ENCODE measurements at regions not wholly inside any gene's neighbourhood (a gene's known extent, or its start where the extent isn't known, plus 50 kb on each side); places are given as distances from the start of the nearest gene placed in this dataset.
"Not testable (repeated sequence)": the region's sequence is repeated elsewhere in the genome, so short reads cannot be mapped to it uniquely, and the experiment has no call there.

DNA sequence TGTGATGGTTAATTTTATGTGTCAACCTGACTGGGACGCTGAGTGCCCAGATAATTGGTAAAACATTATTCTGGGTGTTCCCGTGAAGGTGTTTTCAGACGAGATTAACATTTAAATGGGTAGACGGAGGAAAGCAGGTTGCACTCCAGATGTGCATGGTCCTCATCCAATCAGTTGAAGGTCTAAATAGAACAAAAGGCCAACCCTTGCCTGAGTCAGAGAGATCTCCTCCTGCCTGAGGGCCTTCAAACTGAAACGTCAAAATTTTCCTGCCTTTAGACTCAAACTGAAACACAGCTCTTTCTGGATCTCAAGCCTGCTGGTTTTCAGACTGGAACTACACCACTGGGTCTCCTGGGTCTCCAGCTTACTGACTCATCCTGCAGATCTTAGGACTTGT lies 73.5 kb downstream of the NPIPA8 start:
- not testable (repeated sequence) for DNase-seq (ENCODE audit: low read depth)

DNA sequence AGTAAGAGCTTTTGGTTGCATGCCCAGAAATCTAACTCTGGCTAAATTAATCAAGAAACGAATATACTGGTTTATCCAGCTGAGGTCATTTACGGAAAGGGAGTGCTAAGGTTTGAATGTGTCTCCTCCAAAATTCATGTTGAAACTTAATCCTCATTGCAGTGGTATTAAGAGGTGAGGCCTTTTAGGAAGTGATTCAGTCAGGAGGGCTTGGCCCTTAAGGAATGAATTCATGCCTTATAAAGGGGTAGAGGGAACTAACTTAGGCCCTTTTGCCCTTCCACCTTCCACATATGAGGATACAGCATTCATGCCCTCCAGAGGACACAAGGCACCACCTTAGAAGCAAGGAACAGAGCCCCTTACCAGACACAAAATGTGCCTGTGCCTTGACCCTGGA lies 74.7 kb downstream of the NPIPA8 start:
- not testable (repeated sequence) for DNase-seq (ENCODE audit: low read depth)

DNA sequence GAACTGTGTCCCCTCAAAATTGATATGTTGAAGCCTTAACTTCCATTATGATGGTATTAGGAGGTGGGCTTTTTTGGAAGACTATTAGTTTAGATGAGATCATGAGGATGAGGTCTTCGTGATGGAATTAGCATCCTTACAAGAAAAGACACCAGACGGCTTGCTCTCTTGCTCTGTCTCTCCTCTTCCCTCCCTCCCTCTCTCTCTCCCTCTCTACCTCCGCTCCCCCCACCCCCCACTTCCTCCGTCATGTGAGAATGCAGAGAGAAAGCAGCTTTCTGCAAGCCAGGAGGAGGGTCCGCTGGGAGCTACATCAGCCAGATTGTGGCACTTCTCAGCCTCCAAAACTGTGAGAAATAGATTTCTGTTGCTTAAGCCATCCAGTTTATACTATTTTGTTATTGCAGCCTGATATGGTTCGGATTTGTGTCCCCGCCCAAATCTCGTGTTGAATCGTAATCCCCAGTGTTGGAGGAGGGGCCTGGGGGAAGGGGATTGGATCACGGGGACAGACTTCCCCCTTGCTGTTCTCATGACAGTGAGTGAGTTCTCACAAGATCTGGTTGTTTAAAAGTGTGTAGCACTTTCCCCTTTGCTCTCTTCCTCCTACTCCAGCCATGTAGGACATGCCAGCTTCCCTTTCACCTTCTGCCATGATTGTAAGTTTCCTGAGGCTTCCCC lies 76.9 kb downstream of the NPIPA8 start:
- not testable (repeated sequence) for DNase-seq (ENCODE audit: low read depth)

- not testable (repeated sequence) for DNase-seq (ENCODE audit: low read depth)
These were observed 83.6 kb downstream of the NPIPA8 start for GRCh38 chr16:18252943-18253342.

GRCh38 chr16:18230505-18230904 lies 106.0 kb downstream of the NPIPA8 start:
- DNase-seq (ENCODE audit: low read depth): not testable (repeated sequence)

DNA sequence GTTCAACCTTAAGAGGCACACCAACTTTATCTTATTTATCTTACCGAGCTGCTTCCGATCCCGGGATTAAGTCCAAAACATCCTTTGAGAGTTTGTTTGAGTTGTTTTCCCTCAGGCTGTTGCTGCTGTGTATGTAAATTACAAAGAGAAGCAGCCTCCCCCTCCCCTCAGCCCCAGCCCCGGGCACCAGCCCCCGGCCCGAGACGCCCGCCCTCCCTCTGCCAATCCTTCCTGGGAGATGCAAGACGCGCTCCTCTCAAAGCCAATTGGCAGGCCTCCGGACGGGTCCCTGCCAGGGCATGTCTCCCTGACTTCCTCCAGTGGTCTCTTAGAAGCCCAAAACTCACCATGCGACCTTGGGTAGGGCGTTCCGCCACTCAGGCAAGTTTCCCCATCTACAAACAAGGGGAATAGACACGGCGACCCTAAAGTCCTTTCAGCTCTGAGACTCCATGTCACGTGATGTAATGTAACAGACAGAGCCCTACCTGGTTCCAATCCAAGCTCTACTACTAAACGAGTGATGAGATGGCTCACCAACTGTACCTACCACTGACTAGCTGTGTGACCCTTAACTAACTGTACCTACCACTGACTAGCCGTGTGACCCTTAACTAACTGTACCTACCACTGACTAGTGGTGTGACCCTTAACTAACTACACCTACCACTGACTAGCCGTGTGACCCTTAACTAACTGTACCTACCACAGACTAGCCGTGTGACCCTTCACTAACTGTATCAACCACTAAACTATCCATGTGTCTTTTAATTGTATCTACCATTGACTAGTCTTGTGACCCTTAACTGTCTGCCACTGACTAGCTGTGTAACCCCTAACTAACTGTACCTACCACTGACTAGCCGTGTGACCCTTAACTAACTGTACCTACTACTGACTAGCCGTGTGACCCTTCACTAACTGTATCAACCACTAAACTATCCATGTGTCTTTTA lies 114.2 kb downstream of the NPIPA8 start:
- DNase-seq (ENCODE audit: low read depth): not testable (repeated sequence)

- not testable (repeated sequence) for DNase-seq (ENCODE audit: low read depth)
These were observed 118.8 kb downstream of the NPIPA8 start for GRCh38 chr16:18217741-18218140.

GRCh38 chr16:18216814-18217213 lies 119.7 kb downstream of the NPIPA8 start:
- DNase-seq (ENCODE audit: low read depth): not testable (repeated sequence)

GRCh38 chr16:18213810-18214209 lies 122.7 kb downstream of the NPIPA8 start:
- DNase-seq (ENCODE audit: low read depth): not testable (repeated sequence)

- DNase-seq (ENCODE audit: low read depth): not testable (repeated sequence)
These were observed 125.0 kb downstream of the NPIPA8 start for GRCh38 chr16:18211505-18211904.

GRCh38 chr16:18204786-18205185 lies 131.8 kb downstream of the NPIPA8 start:
- DNase-seq (ENCODE audit: low read depth): not testable (repeated sequence)

GRCh38 chr16:18204309-18204708 lies 132.2 kb downstream of the NPIPA8 start:
- DNase-seq (ENCODE audit: low read depth): not testable (repeated sequence)

- DNase-seq (ENCODE audit: low read depth): not testable (repeated sequence)
These were observed 135.0 kb downstream of the NPIPA8 start for GRCh38 chr16:18201511-18201910.

GRCh38 chr16:18192389-18192788 lies 144.1 kb downstream of the NPIPA8 start:
- not testable (repeated sequence) for DNase-seq (ENCODE audit: low read depth)

GRCh38 chr16:18190179-18190578 lies 146.4 kb downstream of the NPIPA8 start:
- not testable (repeated sequence) for DNase-seq (ENCODE audit: low read depth)

DNA sequence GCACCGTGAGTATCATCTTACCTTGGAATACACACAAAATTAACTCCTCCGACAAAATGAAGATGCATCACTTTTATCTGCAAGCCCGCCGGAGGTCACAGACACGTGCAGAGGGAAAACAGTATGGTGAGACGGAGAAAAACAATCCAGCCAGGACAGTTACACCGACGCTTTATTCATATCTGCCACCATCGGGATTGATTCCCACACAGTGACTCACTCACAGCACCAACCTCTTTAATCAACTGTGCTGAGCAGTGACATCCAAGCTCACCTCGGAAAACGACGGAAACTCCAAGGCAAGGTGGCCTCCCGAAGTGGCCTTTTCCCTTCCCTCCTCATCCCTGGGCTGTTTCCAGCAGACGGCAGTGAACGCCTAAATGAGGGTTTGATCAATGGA lies 151.8 kb downstream of the NPIPA8 start:
- DNase-seq (ENCODE audit: low read depth): not testable (repeated sequence)

DNA sequence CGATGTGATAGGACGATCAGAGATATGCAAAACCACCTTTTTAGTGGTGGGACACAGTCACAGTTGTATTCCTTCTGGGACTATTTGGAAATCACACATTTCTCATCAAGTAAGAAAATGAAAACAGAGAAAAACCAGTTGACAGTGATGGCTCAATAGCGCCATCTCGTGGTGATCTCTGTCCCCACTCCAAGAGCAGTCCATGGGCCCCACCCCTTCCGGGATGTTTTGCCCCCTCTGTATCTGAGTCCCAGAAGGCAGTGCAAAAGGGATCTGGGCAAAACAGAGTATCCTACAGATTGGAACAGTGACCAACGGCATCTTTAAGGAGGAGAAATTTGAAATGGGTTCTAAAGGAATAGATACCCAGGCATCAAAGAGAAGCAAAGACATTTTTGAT lies 155.5 kb downstream of the NPIPA8 start:
- not testable (repeated sequence) for DNase-seq (ENCODE audit: low read depth)

- DNase-seq (ENCODE audit: low read depth): not testable (repeated sequence)
These were observed 162.5 kb downstream of the NPIPA8 start for GRCh38 chr16:18173945-18174497.

DNA sequence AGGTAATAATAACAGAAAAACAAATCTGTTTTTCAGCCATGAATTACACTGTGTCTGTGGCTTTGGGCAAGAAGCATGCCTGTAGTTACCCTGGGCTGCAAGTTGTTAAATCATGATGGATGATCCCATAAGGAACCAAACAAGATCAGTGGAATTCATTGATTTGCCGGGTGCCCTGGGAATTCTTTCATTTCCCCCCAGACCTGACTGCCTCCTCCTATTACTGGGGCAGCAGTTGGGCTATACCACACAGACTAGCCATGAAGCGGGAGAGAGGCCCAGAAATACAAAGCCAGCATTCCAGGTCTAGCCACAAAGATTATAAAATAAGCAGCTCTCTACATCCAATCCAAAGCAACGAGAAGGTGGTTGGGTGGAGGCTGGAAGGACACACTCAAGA lies 174.2 kb downstream of the NPIPA8 start:
- not testable (repeated sequence) for DNase-seq (ENCODE audit: low read depth)

DNA sequence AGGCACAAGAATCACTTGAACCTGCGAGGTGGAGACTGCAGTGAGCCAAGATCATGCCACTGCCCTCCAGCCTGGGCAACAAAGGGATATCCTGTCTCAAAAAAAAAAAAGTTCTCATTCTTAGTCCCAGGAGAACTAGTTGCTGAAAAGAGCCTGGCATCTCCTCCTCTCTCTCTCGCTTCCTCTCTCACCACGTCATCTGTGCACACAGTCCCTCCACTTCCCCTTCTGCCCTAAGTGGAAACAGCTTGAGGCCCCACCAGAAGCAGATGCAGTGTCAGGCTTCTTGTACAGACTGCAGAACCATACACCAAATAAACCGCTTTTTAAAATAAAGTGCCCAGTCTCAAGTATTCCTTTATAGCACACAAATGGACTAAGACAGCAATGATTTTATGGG lies 175.3 kb downstream of the NPIPA8 start:
- DNase-seq (ENCODE audit: low read depth): not testable (repeated sequence)

GRCh38 chr16:18159185-18159584 lies 177.4 kb downstream of the NPIPA8 start:
- DNase-seq (ENCODE audit: low read depth): not testable (repeated sequence)

- not testable (repeated sequence) for DNase-seq (ENCODE audit: low read depth)
These were observed 178.7 kb downstream of the NPIPA8 start for GRCh38 chr16:18157854-18158253.
